ENCODE measurements at regions not wholly inside any gene's neighbourhood (a gene's known extent, or its start where the extent isn't known, plus 50 kb on each side); places are given as distances from the start of the nearest gene placed in this dataset.

GRCh38 chr12:97288531-97288930, 174.1 kb upstream of the RMST start:
- no peaks in the 10 kb centered on the region for H3K36me3 Mint-ChIP-seq (ENCODE audit: insufficient read depth)
- TF ChIP-seq, protein P1, sequence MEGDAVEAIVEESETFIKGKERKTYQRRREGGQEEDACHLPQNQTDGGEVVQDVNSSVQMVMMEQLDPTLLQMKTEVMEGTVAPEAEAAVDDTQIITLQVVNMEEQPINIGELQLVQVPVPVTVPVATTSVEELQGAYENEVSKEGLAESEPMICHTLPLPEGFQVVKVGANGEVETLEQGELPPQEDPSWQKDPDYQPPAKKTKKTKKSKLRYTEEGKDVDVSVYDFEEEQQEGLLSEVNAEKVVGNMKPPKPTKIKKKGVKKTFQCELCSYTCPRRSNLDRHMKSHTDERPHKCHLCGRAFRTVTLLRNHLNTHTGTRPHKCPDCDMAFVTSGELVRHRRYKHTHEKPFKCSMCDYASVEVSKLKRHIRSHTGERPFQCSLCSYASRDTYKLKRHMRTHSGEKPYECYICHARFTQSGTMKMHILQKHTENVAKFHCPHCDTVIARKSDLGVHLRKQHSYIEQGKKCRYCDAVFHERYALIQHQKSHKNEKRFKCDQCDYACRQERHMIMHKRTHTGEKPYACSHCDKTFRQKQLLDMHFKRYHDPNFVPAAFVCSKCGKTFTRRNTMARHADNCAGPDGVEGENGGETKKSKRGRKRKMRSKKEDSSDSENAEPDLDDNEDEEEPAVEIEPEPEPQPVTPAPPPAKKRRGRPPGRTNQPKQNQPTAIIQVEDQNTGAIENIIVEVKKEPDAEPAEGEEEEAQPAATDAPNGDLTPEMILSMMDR (IDR thresholded peaks at IDR 0.05; ENCODE audit: unreplicated experiment): no peak
- no peaks in the 10 kb centered on the region for H3K4me1 Mint-ChIP-seq (ENCODE audit: low read depth)
- H3K9me3 Mint-ChIP-seq (ENCODE audit: low read depth): no peaks in the 10 kb centered on the region
- DNase-seq (ENCODE audit: low spot score, unreplicated experiment): no peak
- H3K4me3 Mint-ChIP-seq (ENCODE audit: low read depth): no peak overlapping the region
- H3K27me3 Mint-ChIP-seq: no peaks in the 10 kb centered on the region
- no peak overlapping the region for H3K27ac Mint-ChIP-seq

GRCh38 chr12:97292588-97292987, 170.0 kb upstream of the RMST start:
- Mint-ChIP-seq H3K27me3 (no peaks in the 10 kb centered on the region), H3K4me3 (ENCODE audit: low read depth) (no peak overlapping the region), H3K36me3 (ENCODE audit: insufficient read depth) (peaks cover 1% of the 10 kb centered on the region), H3K4me1 (ENCODE audit: low read depth) (no peaks in the 10 kb centered on the region), H3K9me3 (ENCODE audit: low read depth) (peaks cover 7% of the 10 kb centered on the region), H3K27ac (no peak overlapping the region)
- TF ChIP-seq, protein P1 (IDR thresholded peaks at IDR 0.05; ENCODE audit: unreplicated experiment): no peak
- DNase-seq (ENCODE audit: low spot score, unreplicated experiment): no peak

DNA sequence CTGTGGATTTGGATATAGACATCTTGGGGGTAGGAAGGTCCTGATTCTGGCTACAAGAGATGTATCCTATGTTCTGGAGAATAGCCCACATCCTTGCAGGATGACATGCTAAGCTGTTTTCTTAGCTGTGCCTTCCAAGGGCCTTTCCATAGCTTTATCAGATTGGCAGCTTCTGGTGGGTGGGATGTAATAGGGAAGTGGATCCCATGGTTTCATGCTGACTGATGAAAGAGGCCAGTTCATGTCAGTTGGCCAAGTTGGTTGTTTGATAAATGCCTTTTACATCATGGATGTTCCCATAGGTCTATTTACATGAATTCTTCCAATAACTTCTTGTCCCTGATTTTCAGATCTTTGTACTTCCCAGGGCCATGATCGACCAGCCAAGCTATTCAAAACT, 169.1 kb upstream of the RMST start:
- peaks cover 1% of the 10 kb centered on the region for H3K36me3 Mint-ChIP-seq (ENCODE audit: insufficient read depth)
- H3K4me1 Mint-ChIP-seq (ENCODE audit: low read depth): no peaks in the 10 kb centered on the region
- H3K9me3 Mint-ChIP-seq (ENCODE audit: low read depth): peaks cover 7% of the 10 kb centered on the region
- no peaks in the 10 kb centered on the region for H3K27me3 Mint-ChIP-seq
- TF ChIP-seq, protein P1 (IDR thresholded peaks at IDR 0.05; ENCODE audit: unreplicated experiment): no peak
- no peak for DNase-seq (ENCODE audit: low spot score, unreplicated experiment)
- H3K4me3 Mint-ChIP-seq (ENCODE audit: low read depth): no peak overlapping the region
- no peak overlapping the region for H3K27ac Mint-ChIP-seq

DNA sequence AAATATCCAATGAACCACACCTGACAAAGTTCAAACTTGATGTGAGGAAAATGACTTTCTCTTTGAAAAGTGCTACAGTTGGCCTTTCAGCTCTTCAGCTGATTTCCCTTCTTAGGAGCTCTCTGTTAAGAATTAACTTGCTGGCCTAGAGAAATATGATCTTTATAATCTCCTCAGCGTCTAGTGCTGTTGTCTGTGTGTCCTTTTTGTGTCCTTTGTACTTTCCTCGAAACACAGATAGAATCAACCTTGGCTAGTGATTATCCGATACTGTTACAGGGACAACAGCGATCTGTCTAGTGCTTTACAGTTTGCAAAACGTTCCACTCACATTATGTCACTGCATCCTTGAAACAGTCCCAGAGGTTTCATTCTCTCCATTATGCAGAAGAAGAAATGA, 162.8 kb upstream of the RMST start:
- H3K4me1 Mint-ChIP-seq (ENCODE audit: low read depth): peaks cover 5% of the 10 kb centered on the region
- no peak for DNase-seq (ENCODE audit: low spot score, unreplicated experiment)
- peaks cover 1% of the 10 kb centered on the region for H3K36me3 Mint-ChIP-seq (ENCODE audit: insufficient read depth)
- TF ChIP-seq, protein P1 (IDR thresholded peaks at IDR 0.05; ENCODE audit: unreplicated experiment): no peak
- H3K27me3 Mint-ChIP-seq: no peaks in the 10 kb centered on the region
- no peak overlapping the region for H3K4me3 Mint-ChIP-seq (ENCODE audit: low read depth)
- H3K27ac Mint-ChIP-seq: no peak overlapping the region
- peaks cover 6% of the 10 kb centered on the region for H3K9me3 Mint-ChIP-seq (ENCODE audit: low read depth)

GRCh38 chr12:97300431-97300830, 162.2 kb upstream of the RMST start:
- H3K4me1 Mint-ChIP-seq (ENCODE audit: low read depth): peaks cover 5% of the 10 kb centered on the region
- no peaks in the 10 kb centered on the region for H3K9me3 Mint-ChIP-seq (ENCODE audit: low read depth)
- H3K4me3 Mint-ChIP-seq (ENCODE audit: low read depth): no peak overlapping the region
- DNase-seq (ENCODE audit: low spot score, unreplicated experiment): no peak
- H3K36me3 Mint-ChIP-seq (ENCODE audit: insufficient read depth): no peaks in the 10 kb centered on the region
- H3K27me3 Mint-ChIP-seq: no peaks in the 10 kb centered on the region
- TF ChIP-seq, protein P1 (IDR thresholded peaks at IDR 0.05; ENCODE audit: unreplicated experiment): no peak
- H3K27ac Mint-ChIP-seq: no peak overlapping the region

Measured in progenitor cell of endocrine pancreas (in vitro differentiated cells).